ENCODE measurements at regions not wholly inside any gene's neighbourhood (a gene's known extent, or its start where the extent isn't known, plus 50 kb on each side); places are given as distances from the start of the nearest gene placed in this dataset.
"Not testable (repeated sequence)": the region's sequence is repeated elsewhere in the genome, so short reads cannot be mapped to it uniquely, and the experiment has no call there.

GRCh38 chr3:194189243-194189791 lies 53.4 kb downstream of the HES1 start:
- peak; percentile 70 for DNase-seq (ENCODE audit: low read depth)
- no peak for TF ChIP-seq CTCF (IDR thresholded peaks at IDR 0.05; ENCODE audit: insufficient read depth, low read length)
- H3K4me3 ChIP-seq (ENCODE audit: low read depth, low read length): no peak overlapping the region

- DNase-seq (ENCODE audit: low read depth); H3K4me3 ChIP-seq (ENCODE audit: low read depth, low read length): not testable (repeated sequence)
These were observed 55.9 kb downstream of the HES1 start for GRCh38 chr3:194191850-194192249.

GRCh38 chr3:194194051-194194756 lies 58.3 kb downstream of the HES1 start:
- no peak for DNase-seq (ENCODE audit: low read depth)
- no peak overlapping the region for H3K4me3 ChIP-seq (ENCODE audit: low read depth, low read length)
- TF ChIP-seq CTCF (IDR thresholded peaks at IDR 0.05; ENCODE audit: insufficient read depth, low read length): no peak

GRCh38 chr3:194194757-194195085 lies 58.8 kb downstream of the HES1 start:
- no peak overlapping the region for H3K4me3 ChIP-seq (ENCODE audit: low read depth, low read length)
- TF ChIP-seq CTCF (IDR thresholded peaks at IDR 0.05; ENCODE audit: insufficient read depth, low read length): no peak
- DNase-seq (ENCODE audit: low read depth): no peak

GRCh38 chr3:194195611-194196010 lies 59.7 kb downstream of the HES1 start:
- H3K4me3 ChIP-seq (ENCODE audit: low read depth, low read length): no peak overlapping the region
- no peak for DNase-seq (ENCODE audit: low read depth)
- TF ChIP-seq CTCF (IDR thresholded peaks at IDR 0.05; ENCODE audit: insufficient read depth, low read length): no peak

- DNase-seq (ENCODE audit: low read depth): no peak
- no peak for TF ChIP-seq CTCF (IDR thresholded peaks at IDR 0.05; ENCODE audit: insufficient read depth, low read length)
- no peak overlapping the region for H3K4me3 ChIP-seq (ENCODE audit: low read depth, low read length)
These were observed 60.9 kb downstream of the HES1 start for GRCh38 chr3:194196876-194197275.

- no peak overlapping the region for H3K4me3 ChIP-seq (ENCODE audit: low read depth, low read length)
- no peak for DNase-seq (ENCODE audit: low read depth)
- TF ChIP-seq CTCF (IDR thresholded peaks at IDR 0.05; ENCODE audit: insufficient read depth, low read length): no peak
These were observed 61.5 kb downstream of the HES1 start for GRCh38 chr3:194197396-194197960.
